ENCODE measurements at regions not wholly inside any gene's neighbourhood (a gene's known extent, or its start where the extent isn't known, plus 50 kb on each side); places are given as distances from the start of the nearest gene placed in this dataset.

DNA sequence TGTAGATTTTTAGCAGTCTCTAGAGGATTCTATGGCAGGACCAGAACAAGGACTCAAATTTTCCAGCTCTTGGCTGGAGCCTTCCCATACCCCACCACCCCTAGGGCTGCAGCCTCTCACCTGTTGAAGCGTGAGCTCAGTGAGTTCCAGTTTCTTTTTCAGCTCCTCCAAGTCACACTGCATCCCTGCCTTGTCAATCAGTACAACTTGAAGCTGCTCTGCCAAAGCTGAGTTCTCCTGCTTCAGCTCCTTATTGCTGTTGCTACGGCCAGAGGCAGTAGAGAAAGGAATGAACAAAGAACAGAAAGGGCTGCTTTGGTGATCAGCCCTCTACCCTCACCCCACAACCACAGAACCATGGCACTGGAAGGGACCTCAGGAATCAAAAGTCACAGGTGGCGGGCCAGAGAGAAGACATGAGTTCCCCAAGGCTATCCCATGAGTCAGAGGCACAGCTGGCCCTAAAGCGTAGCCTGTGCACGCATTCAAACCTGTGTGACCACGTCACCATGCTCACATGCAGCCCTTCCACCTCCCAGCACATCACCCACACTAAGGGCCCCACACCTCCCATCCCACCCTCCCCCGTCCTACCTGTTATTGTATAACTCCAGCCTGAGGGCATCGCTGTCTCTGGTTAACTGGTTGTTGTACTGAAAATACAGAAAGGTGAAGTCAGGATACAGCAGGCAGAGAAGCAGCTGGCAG lies 83.3 kb upstream of the C2CD4B start:
- H3K9ac ChIP-seq (ENCODE audit: low read length) = no peak overlapping the region
- TF ChIP-seq EZH2 (IDR thresholded peaks at IDR 0.05; ENCODE audit: borderline replicate concordance, insufficient read depth, low read length, poor library complexity, severe bottlenecking) = no peak
- no peak for TF ChIP-seq TAF1 (IDR thresholded peaks at IDR 0.05; ENCODE audit: low read depth)
- no peak for TF ChIP-seq MXI1 (conservative IDR thresholded peaks at IDR 0.05; ENCODE audit: poor library complexity, severe bottlenecking)
- TF ChIP-seq POLR2AphosphoS5 (IDR thresholded peaks at IDR 0.05) = no peak
- no peaks in the 10 kb centered on the region for H4K20me1 ChIP-seq (ENCODE audit: insufficient read depth)
- H3K36me3 ChIP-seq (ENCODE audit: insufficient read depth, low read length) = no peaks in the 10 kb centered on the region
- no peak overlapping the region for H3K4me2 ChIP-seq (ENCODE audit: low read length)
- no peak overlapping the region for H3K4me3 ChIP-seq (ENCODE audit: low read length)
- no peaks in the 10 kb centered on the region for H3K79me2 ChIP-seq (replicated peaks; ENCODE audit: insufficient read depth, low read length)
- H3K9me2 ChIP-seq (ENCODE audit: insufficient read depth, low read length) = no peaks in the 10 kb centered on the region
- no peak overlapping the region for H3K27ac ChIP-seq (ENCODE audit: low read length)
- no peaks in the 10 kb centered on the region for H3K9me3 ChIP-seq (ENCODE audit: low read length)
- H2AFZ ChIP-seq (ENCODE audit: low read depth, low read length) = no peak overlapping the region
- no peaks in the 10 kb centered on the region for H3K27me3 ChIP-seq (ENCODE audit: insufficient read depth, low read depth, low read length)
- no peaks in the 10 kb centered on the region for H3F3A ChIP-seq (ENCODE audit: insufficient read depth, low read length, poor library complexity, severe bottlenecking)

DNA sequence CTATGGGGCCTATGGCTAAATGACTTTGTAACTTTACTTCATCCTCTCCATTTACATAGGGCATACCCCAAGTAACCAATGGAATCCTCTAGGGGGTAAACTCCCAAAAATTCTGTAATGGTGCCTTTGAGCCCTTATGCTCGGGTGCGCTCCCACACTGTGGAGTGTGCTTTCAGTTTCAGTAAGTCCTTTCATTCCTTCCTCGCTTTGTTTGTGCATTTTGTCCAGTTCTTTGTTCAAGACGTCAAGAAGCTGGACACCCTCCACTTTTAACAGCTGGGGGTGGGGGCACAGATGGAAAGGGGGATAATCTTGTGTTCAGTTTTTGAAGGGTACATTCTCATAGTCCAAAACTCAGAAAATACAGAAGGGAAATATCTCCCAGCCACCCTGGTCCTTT lies 84.4 kb upstream of the C2CD4B start:
- Histone ChIP-seq H3K27me3 (ENCODE audit: insufficient read depth, low read depth, low read length) (no peaks in the 10 kb centered on the region), H4K20me1 (ENCODE audit: insufficient read depth) (no peaks in the 10 kb centered on the region), H3K4me2 (ENCODE audit: low read length) (no peak overlapping the region), H3K9me2 (ENCODE audit: insufficient read depth, low read length) (no peaks in the 10 kb centered on the region), H3K79me2 (replicated peaks; ENCODE audit: insufficient read depth, low read length) (no peaks in the 10 kb centered on the region), H2AFZ (ENCODE audit: low read depth, low read length) (no peak overlapping the region), H3K4me3 (ENCODE audit: low read length) (no peak overlapping the region), H3K9me3 (ENCODE audit: low read length) (no peaks in the 10 kb centered on the region), H3K36me3 (ENCODE audit: insufficient read depth, low read length) (no peaks in the 10 kb centered on the region), H3K9ac (ENCODE audit: low read length) (no peak overlapping the region), H3K27ac (ENCODE audit: low read length) (no peak overlapping the region), H3F3A (ENCODE audit: insufficient read depth, low read length, poor library complexity, severe bottlenecking) (no peaks in the 10 kb centered on the region)
- TF ChIP-seq, protein P1, sequence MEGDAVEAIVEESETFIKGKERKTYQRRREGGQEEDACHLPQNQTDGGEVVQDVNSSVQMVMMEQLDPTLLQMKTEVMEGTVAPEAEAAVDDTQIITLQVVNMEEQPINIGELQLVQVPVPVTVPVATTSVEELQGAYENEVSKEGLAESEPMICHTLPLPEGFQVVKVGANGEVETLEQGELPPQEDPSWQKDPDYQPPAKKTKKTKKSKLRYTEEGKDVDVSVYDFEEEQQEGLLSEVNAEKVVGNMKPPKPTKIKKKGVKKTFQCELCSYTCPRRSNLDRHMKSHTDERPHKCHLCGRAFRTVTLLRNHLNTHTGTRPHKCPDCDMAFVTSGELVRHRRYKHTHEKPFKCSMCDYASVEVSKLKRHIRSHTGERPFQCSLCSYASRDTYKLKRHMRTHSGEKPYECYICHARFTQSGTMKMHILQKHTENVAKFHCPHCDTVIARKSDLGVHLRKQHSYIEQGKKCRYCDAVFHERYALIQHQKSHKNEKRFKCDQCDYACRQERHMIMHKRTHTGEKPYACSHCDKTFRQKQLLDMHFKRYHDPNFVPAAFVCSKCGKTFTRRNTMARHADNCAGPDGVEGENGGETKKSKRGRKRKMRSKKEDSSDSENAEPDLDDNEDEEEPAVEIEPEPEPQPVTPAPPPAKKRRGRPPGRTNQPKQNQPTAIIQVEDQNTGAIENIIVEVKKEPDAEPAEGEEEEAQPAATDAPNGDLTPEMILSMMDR (IDR thresholded peaks at IDR 0.05; ENCODE audit: poor library complexity, severe bottlenecking) = no peak
- no peak for TF ChIP-seq TAF1 (IDR thresholded peaks at IDR 0.05; ENCODE audit: low read depth)
- TF ChIP-seq, protein P2, sequence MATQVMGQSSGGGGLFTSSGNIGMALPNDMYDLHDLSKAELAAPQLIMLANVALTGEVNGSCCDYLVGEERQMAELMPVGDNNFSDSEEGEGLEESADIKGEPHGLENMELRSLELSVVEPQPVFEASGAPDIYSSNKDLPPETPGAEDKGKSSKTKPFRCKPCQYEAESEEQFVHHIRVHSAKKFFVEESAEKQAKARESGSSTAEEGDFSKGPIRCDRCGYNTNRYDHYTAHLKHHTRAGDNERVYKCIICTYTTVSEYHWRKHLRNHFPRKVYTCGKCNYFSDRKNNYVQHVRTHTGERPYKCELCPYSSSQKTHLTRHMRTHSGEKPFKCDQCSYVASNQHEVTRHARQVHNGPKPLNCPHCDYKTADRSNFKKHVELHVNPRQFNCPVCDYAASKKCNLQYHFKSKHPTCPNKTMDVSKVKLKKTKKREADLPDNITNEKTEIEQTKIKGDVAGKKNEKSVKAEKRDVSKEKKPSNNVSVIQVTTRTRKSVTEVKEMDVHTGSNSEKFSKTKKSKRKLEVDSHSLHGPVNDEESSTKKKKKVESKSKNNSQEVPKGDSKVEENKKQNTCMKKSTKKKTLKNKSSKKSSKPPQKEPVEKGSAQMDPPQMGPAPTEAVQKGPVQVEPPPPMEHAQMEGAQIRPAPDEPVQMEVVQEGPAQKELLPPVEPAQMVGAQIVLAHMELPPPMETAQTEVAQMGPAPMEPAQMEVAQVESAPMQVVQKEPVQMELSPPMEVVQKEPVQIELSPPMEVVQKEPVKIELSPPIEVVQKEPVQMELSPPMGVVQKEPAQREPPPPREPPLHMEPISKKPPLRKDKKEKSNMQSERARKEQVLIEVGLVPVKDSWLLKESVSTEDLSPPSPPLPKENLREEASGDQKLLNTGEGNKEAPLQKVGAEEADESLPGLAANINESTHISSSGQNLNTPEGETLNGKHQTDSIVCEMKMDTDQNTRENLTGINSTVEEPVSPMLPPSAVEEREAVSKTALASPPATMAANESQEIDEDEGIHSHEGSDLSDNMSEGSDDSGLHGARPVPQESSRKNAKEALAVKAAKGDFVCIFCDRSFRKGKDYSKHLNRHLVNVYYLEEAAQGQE (IDR thresholded peaks at IDR 0.05; ENCODE audit: borderline replicate concordance) = no peak

DNA sequence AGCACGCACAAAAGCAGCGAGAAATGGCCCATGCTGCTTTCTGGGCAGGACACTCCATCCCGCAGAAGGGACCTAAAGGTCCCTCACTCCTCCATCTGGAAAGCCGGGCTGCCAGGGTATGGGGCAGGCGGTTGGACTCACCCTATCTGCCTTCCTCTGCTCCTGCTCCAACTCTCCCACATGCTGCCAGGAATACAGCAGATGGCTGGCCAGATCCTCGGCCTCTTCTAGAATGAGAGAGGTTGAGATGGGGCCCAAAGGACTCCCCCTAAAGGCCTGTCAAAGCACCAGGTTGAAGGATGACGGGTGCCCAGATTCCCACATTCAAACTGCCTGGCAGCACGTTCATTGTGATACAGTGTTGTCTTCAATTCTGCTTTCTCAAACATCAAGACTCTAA lies 85.1 kb upstream of the C2CD4B start:
- no peaks in the 10 kb centered on the region for H3K9me3 ChIP-seq (ENCODE audit: low read length)
- H4K20me1 ChIP-seq (ENCODE audit: insufficient read depth) = no peaks in the 10 kb centered on the region
- TF ChIP-seq, protein P2 (IDR thresholded peaks at IDR 0.05; ENCODE audit: borderline replicate concordance) = no peak
- TF ChIP-seq TAF1 (IDR thresholded peaks at IDR 0.05; ENCODE audit: low read depth) (no peak), MXI1 (conservative IDR thresholded peaks at IDR 0.05; ENCODE audit: poor library complexity, severe bottlenecking) (no peak), POLR2AphosphoS5 (IDR thresholded peaks at IDR 0.05) (no peak), SMC3 (conservative IDR thresholded peaks at IDR 0.05; ENCODE audit: poor library complexity) (no peak), RAD21 (conservative IDR thresholded peaks at IDR 0.05) (no peak), EZH2 (IDR thresholded peaks at IDR 0.05; ENCODE audit: borderline replicate concordance, insufficient read depth, low read length, poor library complexity, severe bottlenecking) (no peak), EP300 (conservative IDR thresholded peaks at IDR 0.05; ENCODE audit: poor library complexity, severe bottlenecking) (no peak)
- TF ChIP-seq, protein P1 (IDR thresholded peaks at IDR 0.05; ENCODE audit: poor library complexity, severe bottlenecking) = no peak
- H3K79me2 ChIP-seq (replicated peaks; ENCODE audit: insufficient read depth, low read length) = no peaks in the 10 kb centered on the region
- H3K36me3 ChIP-seq (ENCODE audit: insufficient read depth, low read length) = no peaks in the 10 kb centered on the region
- no peaks in the 10 kb centered on the region for H3F3A ChIP-seq (ENCODE audit: insufficient read depth, low read length, poor library complexity, severe bottlenecking)
- H3K4me3 ChIP-seq (ENCODE audit: low read length) = no peak overlapping the region
- no peak overlapping the region for H3K4me2 ChIP-seq (ENCODE audit: low read length)
- H3K27me3 ChIP-seq (ENCODE audit: insufficient read depth, low read depth, low read length) = no peaks in the 10 kb centered on the region
- H3K9ac ChIP-seq (ENCODE audit: low read length) = no peak overlapping the region
- H3K27ac ChIP-seq (ENCODE audit: low read length) = no peak overlapping the region
- H3K9me2 ChIP-seq (ENCODE audit: insufficient read depth, low read length) = no peaks in the 10 kb centered on the region
- H2AFZ ChIP-seq (ENCODE audit: low read depth, low read length) = no peak overlapping the region
